ENCODE measurements at regions not wholly inside any gene's neighbourhood (a gene's known extent, or its start where the extent isn't known, plus 50 kb on each side); places are given as distances from the start of the nearest gene placed in this dataset.

- TF ChIP-seq HNF1A (IDR thresholded peaks at IDR 0.05; ENCODE audit: low read depth) (0 out of 2 replicates have a peak, but pooled peaks have one; percentile 26), HNF1A (CRISPR knock-in tag; IDR thresholded peaks at IDR 0.05; ENCODE audit: borderline replicate concordance) (no peak), SAP130 (CRISPR knock-in tag; IDR thresholded peaks at IDR 0.05; ENCODE audit: low read depth) (peak; percentile 76), ZUFSP (CRISPR knock-in tag; IDR thresholded peaks at IDR 0.05; ENCODE audit: borderline replicate concordance) (no peak), KDM5B (CRISPR knock-in tag; IDR thresholded peaks at IDR 0.05; ENCODE audit: borderline replicate concordance) (peak; percentile 77), NFIC (IDR thresholded peaks at IDR 0.05; ENCODE audit: low read length) (no peak), MIXL1 (CRISPR knock-in tag; IDR thresholded peaks at IDR 0.05) (0 out of 2 replicates have a peak, but pooled peaks have one; percentile 70), RXRA (CRISPR knock-in tag; IDR thresholded peaks at IDR 0.05) (peak; percentile 79), DMAP1 (CRISPR knock-in tag; IDR thresholded peaks at IDR 0.05) (0 out of 2 replicates have a peak, but pooled peaks have one; percentile 28), ZNF367 (CRISPR knock-in tag; IDR thresholded peaks at IDR 0.05; ENCODE audit: borderline replicate concordance) (no peak), FOXC1 (CRISPR knock-in tag; IDR thresholded peaks at IDR 0.05; ENCODE audit: borderline replicate concordance) (peak; percentile 57; the same call in 1 of the 2 replicates), SATB2 (CRISPR knock-in tag; IDR thresholded peaks at IDR 0.05) (no peak), NFRKB (IDR thresholded peaks at IDR 0.05) (no peak), EEA1 (CRISPR knock-in tag; IDR thresholded peaks at IDR 0.05; ENCODE audit: borderline replicate concordance) (peak; percentile 74; the same call in 1 of the 2 replicates), MEF2D (CRISPR knock-in tag; IDR thresholded peaks at IDR 0.05) (peak; percentile 63), NFE2L1 (CRISPR knock-in tag; IDR thresholded peaks at IDR 0.05; ENCODE audit: borderline replicate concordance) (no peak), MEIS2 (CRISPR knock-in tag; IDR thresholded peaks at IDR 0.05) (peak; percentile 80; the same call in 1 of the 2 replicates), MED1 (CRISPR knock-in tag; IDR thresholded peaks at IDR 0.05) (peak; percentile 63), ZMAT3 (CRISPR knock-in tag; conservative IDR thresholded peaks at IDR 0.05) (0 out of 2 replicates have a peak, but pooled peaks have one; percentile 31), SRSF1 (optimal IDR thresholded peaks at IDR 0.05; ENCODE audit: low read depth, low read length) (no peak), ZHX1 (CRISPR knock-in tag; IDR thresholded peaks at IDR 0.05; ENCODE audit: low read depth) (0 out of 2 replicates have a peak, but pooled peaks have one; percentile 67)
These were observed 192.4 kb upstream of the GSE1 start (continued) for GRCh38 chr16:85420501-85421337.
